ENCODE measurements at regions not wholly inside any gene's neighbourhood (a gene's known extent, or its start where the extent isn't known, plus 50 kb on each side); places are given as distances from the start of the nearest gene placed in this dataset.
"Not testable (repeated sequence)": the region's sequence is repeated elsewhere in the genome, so short reads cannot be mapped to it uniquely, and the experiment has no call there.

GRCh38 chr14:106658066-106658860 lies 1131.9 kb downstream of the TMEM121 start:
- not testable (repeated sequence) for DNase-seq (ENCODE audit: low read depth in 2 of 2)

GRCh38 chr14:106661561-106661960 lies 1135.2 kb downstream of the TMEM121 start:
- DNase-seq (ENCODE audit: low read depth in 2 of 2), result peak; percentile 8 to 13

GRCh38 chr14:106662936-106663550 lies 1136.7 kb downstream of the TMEM121 start:
- DNase-seq (ENCODE audit: low read depth in 2 of 2), result no peak

GRCh38 chr14:106663805-106664410 lies 1137.5 kb downstream of the TMEM121 start:
- DNase-seq (ENCODE audit: low read depth in 2 of 2), result peak; percentile 64 to 72

GRCh38 chr14:106665814-106666213 lies 1139.4 kb downstream of the TMEM121 start:
- peak; percentile 32 for DNase-seq (ENCODE audit: low read depth in 2 of 2)

- DNase-seq (ENCODE audit: low read depth in 2 of 2), result no peak
These were observed 1140.0 kb downstream of the TMEM121 start for GRCh38 chr14:106666341-106666740.

- no peak for DNase-seq (ENCODE audit: low read depth in 2 of 2)
These were observed 1143.6 kb downstream of the TMEM121 start for GRCh38 chr14:106670011-106670410.

GRCh38 chr14:106674093-106674492 lies 1147.7 kb downstream of the TMEM121 start:
- not testable (repeated sequence) for DNase-seq (ENCODE audit: low read depth in 2 of 2)

GRCh38 chr14:106674509-106675125 lies 1148.2 kb downstream of the TMEM121 start:
- DNase-seq (ENCODE audit: low read depth in 2 of 2), result peak; percentile 36 to 66

- not testable (repeated sequence) for DNase-seq (ENCODE audit: low read depth in 2 of 2)
These were observed 1149.3 kb downstream of the TMEM121 start for GRCh38 chr14:106675716-106676115.

- no peak for DNase-seq (ENCODE audit: low read depth in 2 of 2)
These were observed 1153.4 kb downstream of the TMEM121 start for GRCh38 chr14:106679776-106680175.

GRCh38 chr14:106681161-106681560 lies 1154.8 kb downstream of the TMEM121 start:
- DNase-seq (ENCODE audit: low read depth in 2 of 2), result no peak

- no peak for DNase-seq (ENCODE audit: low read depth in 2 of 2)
These were observed 1155.2 kb downstream of the TMEM121 start for GRCh38 chr14:106681568-106681967.

GRCh38 chr14:106683631-106684030 lies 1157.2 kb downstream of the TMEM121 start:
- no peak for DNase-seq (ENCODE audit: low read depth in 2 of 2)

- no peak for DNase-seq (ENCODE audit: low read depth in 2 of 2)
These were observed 1160.2 kb downstream of the TMEM121 start for GRCh38 chr14:106686533-106686932.

GRCh38 chr14:106690333-106690891 lies 1164.0 kb downstream of the TMEM121 start:
- no peak for DNase-seq (ENCODE audit: low read depth in 2 of 2)

GRCh38 chr14:106691601-106692291 lies 1165.4 kb downstream of the TMEM121 start:
- DNase-seq (ENCODE audit: low read depth in 2 of 2), result peak; percentile 83 to 87

GRCh38 chr14:106694638-106695393 lies 1168.4 kb downstream of the TMEM121 start:
- DNase-seq (ENCODE audit: low read depth in 2 of 2), result peak; percentile 55 to 61

- not testable (repeated sequence) for DNase-seq (ENCODE audit: low read depth in 2 of 2)
These were observed 1172.4 kb downstream of the TMEM121 start for GRCh38 chr14:106698620-106699267.

- DNase-seq (ENCODE audit: low read depth in 2 of 2), result not testable (repeated sequence)
These were observed 1177.3 kb downstream of the TMEM121 start for GRCh38 chr14:106703651-106704050.
